ENCODE measurements at regions not wholly inside any gene's neighbourhood (a gene's known extent, or its start where the extent isn't known, plus 50 kb on each side); places are given as distances from the start of the nearest gene placed in this dataset.

- TF ChIP-seq CTCF (IDR thresholded peaks at IDR 0.05) (no peak), EP300 (IDR thresholded peaks at IDR 0.05; ENCODE audit: low read depth) (no peak), POLR2AphosphoS5 (IDR thresholded peaks at IDR 0.05) (no peak), POLR2A (IDR thresholded peaks at IDR 0.05) (no peak)
Observed at GRCh38 chr5:94028001-94028400, 286.6 kb upstream of the POU5F2 start.

All from transverse colon (tissue), 4 donors.